Effector memory CD4-positive, alpha-beta T cell (primary cell): ENCODE measurements at regions not wholly inside any gene's neighbourhood (a gene's known extent, or its start where the extent isn't known, plus 50 kb on each side); places are given as distances from the start of the nearest gene placed in this dataset.

Source experiments
- DNase-seq, 3 donors: peaks; one replicate each; pipeline ENCODE4 v3.0.0-alpha.2; 2020
- H3K27ac ChIP-seq: 2 replicates; pipeline ENCODE4 v1.7.0; 2013; ENCODE audit warnings: mild to moderate bottlenecking, low read length, moderate library complexity; ENCODE audit not compliant: insufficient read depth, poor library complexity, severe bottlenecking
- H3K27me3 ChIP-seq: replicated peaks from 2 replicates; pipeline ENCODE4 v1.7.0; 2013; ENCODE audit warnings: mild to moderate bottlenecking, low read length; ENCODE audit not compliant: insufficient read depth, control insufficient read depth, poor library complexity, severe bottlenecking
- H3K36me3 ChIP-seq: 2 replicates; pipeline ENCODE4 v1.7.0; 2013; ENCODE audit warnings: mild to moderate bottlenecking, low read length, moderate library complexity; ENCODE audit not compliant: control insufficient read depth, insufficient read depth
- H3K4me1 ChIP-seq: 2 replicates; pipeline ENCODE4 v1.7.0; 2013; ENCODE audit warnings: low read length, mild to moderate bottlenecking; ENCODE audit not compliant: control insufficient read depth, insufficient read depth, poor library complexity, severe bottlenecking
- H3K4me3 ChIP-seq: 2 replicates; pipeline ENCODE4 v1.7.0; 2013; ENCODE audit warnings: low read length, low read depth, mild to moderate bottlenecking; ENCODE audit not compliant: insufficient read depth, poor library complexity, severe bottlenecking
- H3K9me3 ChIP-seq: 2 replicates; pipeline ENCODE4 v1.7.0; 2013; ENCODE audit warnings: mild to moderate bottlenecking, low read length, moderate library complexity; ENCODE audit not compliant: control insufficient read depth

GRCh38 chr6:134510142-134510541 is 192.2 kb upstream of the SGK1 start:
- Histone ChIP-seq H3K36me3 (no peaks in the 10 kb centered on the region), H3K9me3 (no peaks in the 10 kb centered on the region), H3K4me3 (no peak overlapping the region), H3K27me3 (no peaks in the 10 kb centered on the region), H3K4me1 (no peaks in the 10 kb centered on the region), H3K27ac (no peak overlapping the region)
- no peak for DNase-seq

GRCh38 chr6:134508862-134509498 is 191.1 kb upstream of the SGK1 start:
- no peak overlapping the region for H3K4me3 ChIP-seq
- no peaks in the 10 kb centered on the region for H3K27me3 ChIP-seq
- DNase-seq = no peak
- H3K27ac ChIP-seq = no peak overlapping the region
- H3K9me3 ChIP-seq = no peaks in the 10 kb centered on the region
- H3K4me1 ChIP-seq = no peaks in the 10 kb centered on the region
- no peaks in the 10 kb centered on the region for H3K36me3 ChIP-seq

GRCh38 chr6:134506162-134506561 is 188.2 kb upstream of the SGK1 start:
- Histone ChIP-seq H3K36me3 (no peaks in the 10 kb centered on the region), H3K4me1 (no peaks in the 10 kb centered on the region), H3K27me3 (no peaks in the 10 kb centered on the region), H3K27ac (no peak overlapping the region), H3K9me3 (no peaks in the 10 kb centered on the region), H3K4me3 (no peak overlapping the region)
- no peak for DNase-seq

GRCh38 chr6:134503585-134504281 is 185.8 kb upstream of the SGK1 start:
- Histone ChIP-seq H3K4me3 (no peak overlapping the region), H3K9me3 (no peaks in the 10 kb centered on the region), H3K27ac (no peak overlapping the region), H3K4me1 (no peaks in the 10 kb centered on the region), H3K36me3 (no peaks in the 10 kb centered on the region), H3K27me3 (no peaks in the 10 kb centered on the region)
- no peak for DNase-seq

GRCh38 chr6:134502614-134503549 is 185.0 kb upstream of the SGK1 start:
- Histone ChIP-seq H3K4me3 (no peak overlapping the region), H3K27me3 (no peaks in the 10 kb centered on the region), H3K27ac (no peak overlapping the region), H3K36me3 (no peaks in the 10 kb centered on the region), H3K4me1 (no peaks in the 10 kb centered on the region), H3K9me3 (no peaks in the 10 kb centered on the region)
- DNase-seq = no peak

- Histone ChIP-seq H3K4me1 (no peaks in the 10 kb centered on the region), H3K9me3 (no peaks in the 10 kb centered on the region), H3K4me3 (no peak overlapping the region), H3K27me3 (no peaks in the 10 kb centered on the region), H3K27ac (no peak overlapping the region), H3K36me3 (no peaks in the 10 kb centered on the region)
- no peak for DNase-seq
These were observed 178.0 kb upstream of the SGK1 start for GRCh38 chr6:134495890-134496248.

GRCh38 chr6:134495203-134495889 is 177.4 kb upstream of the SGK1 start:
- no peaks in the 10 kb centered on the region for H3K27me3 ChIP-seq
- H3K4me3 ChIP-seq = no peak overlapping the region
- H3K4me1 ChIP-seq = no peaks in the 10 kb centered on the region
- H3K27ac ChIP-seq = no peak overlapping the region
- no peak for DNase-seq
- H3K9me3 ChIP-seq = no peaks in the 10 kb centered on the region
- H3K36me3 ChIP-seq = no peaks in the 10 kb centered on the region

- no peaks in the 10 kb centered on the region for H3K9me3 ChIP-seq
- H3K4me3 ChIP-seq = no peak overlapping the region
- no peak for DNase-seq
- H3K27me3 ChIP-seq = no peaks in the 10 kb centered on the region
- H3K36me3 ChIP-seq = no peaks in the 10 kb centered on the region
- H3K27ac ChIP-seq = no peak overlapping the region
- no peaks in the 10 kb centered on the region for H3K4me1 ChIP-seq
These were observed 175.9 kb upstream of the SGK1 start for GRCh38 chr6:134493789-134494188.

- no peak overlapping the region for H3K27ac ChIP-seq
These were observed 173.6 kb upstream of the SGK1 start for GRCh38 chr6:134491477-134491876.

More at GRCh38 chr6:134491477-134491876, 173.6 kb upstream of the SGK1 start:
- H3K27me3 ChIP-seq = no peaks in the 10 kb centered on the region
- no peaks in the 10 kb centered on the region for H3K4me1 ChIP-seq
- H3K36me3 ChIP-seq = no peaks in the 10 kb centered on the region
- no peak overlapping the region for H3K4me3 ChIP-seq
- no peak for DNase-seq
- no peaks in the 10 kb centered on the region for H3K9me3 ChIP-seq
